ENCODE measurements at regions not wholly inside any gene's neighbourhood (a gene's known extent, or its start where the extent isn't known, plus 50 kb on each side); places are given as distances from the start of the nearest gene placed in this dataset.

DNA sequence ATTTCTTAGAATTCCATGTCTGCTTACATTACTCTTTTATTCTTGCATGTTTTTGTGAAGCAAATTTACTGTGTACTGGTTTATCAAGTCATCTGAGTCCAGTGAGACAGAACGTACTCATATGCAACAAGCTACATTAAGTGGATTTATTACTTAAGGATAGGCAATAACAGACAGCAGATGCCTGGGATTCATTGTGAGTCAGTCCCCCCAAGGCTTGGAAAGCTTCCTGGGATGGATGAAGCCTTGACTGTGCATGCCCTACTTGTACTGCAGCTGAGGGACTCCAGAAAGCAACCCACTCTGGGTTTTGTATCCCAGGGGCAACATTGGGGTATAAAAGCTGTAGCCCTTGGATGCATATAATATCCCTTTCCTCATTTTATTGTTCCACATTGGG is 113.4 kb upstream of the RAB18 start:
- DNase-seq: no peak
- no peaks in the 10 kb centered on the region for H3K27me3 ChIP-seq (ENCODE audit: insufficient read depth in 3 of 3, low read length in 2 of 3)
- no peaks in the 10 kb centered on the region for H3K9me3 ChIP-seq
- no peaks in the 10 kb centered on the region for H3K4me1 ChIP-seq
- intact Hi-C loops (cut with DNase I): no loop called here
- H3K4me3 ChIP-seq: no peak overlapping the region
- H3K27ac ChIP-seq: no peak overlapping the region
- H3K36me3 ChIP-seq (ENCODE audit: insufficient read depth in 1 of 2, low read depth in 1 of 2): no peaks in the 10 kb centered on the region
- TF ChIP-seq, protein P1, sequence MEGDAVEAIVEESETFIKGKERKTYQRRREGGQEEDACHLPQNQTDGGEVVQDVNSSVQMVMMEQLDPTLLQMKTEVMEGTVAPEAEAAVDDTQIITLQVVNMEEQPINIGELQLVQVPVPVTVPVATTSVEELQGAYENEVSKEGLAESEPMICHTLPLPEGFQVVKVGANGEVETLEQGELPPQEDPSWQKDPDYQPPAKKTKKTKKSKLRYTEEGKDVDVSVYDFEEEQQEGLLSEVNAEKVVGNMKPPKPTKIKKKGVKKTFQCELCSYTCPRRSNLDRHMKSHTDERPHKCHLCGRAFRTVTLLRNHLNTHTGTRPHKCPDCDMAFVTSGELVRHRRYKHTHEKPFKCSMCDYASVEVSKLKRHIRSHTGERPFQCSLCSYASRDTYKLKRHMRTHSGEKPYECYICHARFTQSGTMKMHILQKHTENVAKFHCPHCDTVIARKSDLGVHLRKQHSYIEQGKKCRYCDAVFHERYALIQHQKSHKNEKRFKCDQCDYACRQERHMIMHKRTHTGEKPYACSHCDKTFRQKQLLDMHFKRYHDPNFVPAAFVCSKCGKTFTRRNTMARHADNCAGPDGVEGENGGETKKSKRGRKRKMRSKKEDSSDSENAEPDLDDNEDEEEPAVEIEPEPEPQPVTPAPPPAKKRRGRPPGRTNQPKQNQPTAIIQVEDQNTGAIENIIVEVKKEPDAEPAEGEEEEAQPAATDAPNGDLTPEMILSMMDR (IDR thresholded peaks at IDR 0.05): no peak
- 64 to 70% (median 66%) methylated on average over 1 of the region's 1 CpG for WGBS, 3 donors
- ATAC-seq: no peak

DNA sequence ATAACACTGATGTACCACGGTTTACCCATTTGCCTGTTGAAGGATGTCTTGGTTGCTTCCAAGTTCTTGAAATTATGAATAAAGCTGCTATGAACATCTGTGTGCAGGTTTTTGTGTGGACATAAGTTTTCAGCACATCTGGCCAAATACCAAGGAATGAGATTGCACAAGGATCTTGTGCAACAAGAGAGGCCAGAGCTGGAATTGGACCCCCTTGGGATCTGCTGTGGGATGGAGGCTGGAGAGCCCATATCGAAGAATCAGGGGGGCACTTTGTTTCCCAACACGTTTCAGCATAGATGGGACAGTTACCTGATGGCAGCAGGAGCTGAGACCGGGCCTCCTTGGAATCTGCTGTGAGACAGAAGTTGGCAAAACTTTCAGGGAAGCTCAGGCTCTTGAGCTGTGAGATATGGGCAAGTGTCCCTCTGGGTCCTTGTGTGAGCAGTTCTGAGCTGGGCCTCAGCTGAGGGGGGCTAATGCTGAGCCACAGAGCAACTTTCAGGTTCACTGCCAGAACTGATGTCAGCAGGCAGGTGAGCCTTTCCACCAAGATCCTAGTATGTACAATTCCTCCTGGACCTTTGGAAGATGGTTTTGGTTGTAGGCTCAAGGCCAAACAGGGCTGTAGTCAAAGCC is 115.2 kb upstream of the RAB18 start:
- ATAC-seq (peak in 2 of 4 donors; percentile 27 to 42), DNase-seq (peak; percentile 17 to 67)
- TF ChIP-seq, protein P1 (IDR thresholded peaks at IDR 0.05): no peak
- Histone ChIP-seq H3K9me3 (no peaks in the 10 kb centered on the region), H3K27me3 (ENCODE audit: insufficient read depth in 3 of 3, low read length in 2 of 3) (peaks cover 0 to 8% (median 0%) of the 10 kb centered on the region in 3 donors), H3K4me3 (no peak overlapping the region), H3K4me1 (no peaks in the 10 kb centered on the region), H3K27ac (no peak overlapping the region), H3K36me3 (ENCODE audit: insufficient read depth in 1 of 2, low read depth in 1 of 2) (no peaks in the 10 kb centered on the region)
- intact Hi-C loops (cut with DNase I): no loop called here
- WGBS, 3 donors: 58 to 60% (median 59%) methylated on average over 4 of the region's 4 CpGs

DNA sequence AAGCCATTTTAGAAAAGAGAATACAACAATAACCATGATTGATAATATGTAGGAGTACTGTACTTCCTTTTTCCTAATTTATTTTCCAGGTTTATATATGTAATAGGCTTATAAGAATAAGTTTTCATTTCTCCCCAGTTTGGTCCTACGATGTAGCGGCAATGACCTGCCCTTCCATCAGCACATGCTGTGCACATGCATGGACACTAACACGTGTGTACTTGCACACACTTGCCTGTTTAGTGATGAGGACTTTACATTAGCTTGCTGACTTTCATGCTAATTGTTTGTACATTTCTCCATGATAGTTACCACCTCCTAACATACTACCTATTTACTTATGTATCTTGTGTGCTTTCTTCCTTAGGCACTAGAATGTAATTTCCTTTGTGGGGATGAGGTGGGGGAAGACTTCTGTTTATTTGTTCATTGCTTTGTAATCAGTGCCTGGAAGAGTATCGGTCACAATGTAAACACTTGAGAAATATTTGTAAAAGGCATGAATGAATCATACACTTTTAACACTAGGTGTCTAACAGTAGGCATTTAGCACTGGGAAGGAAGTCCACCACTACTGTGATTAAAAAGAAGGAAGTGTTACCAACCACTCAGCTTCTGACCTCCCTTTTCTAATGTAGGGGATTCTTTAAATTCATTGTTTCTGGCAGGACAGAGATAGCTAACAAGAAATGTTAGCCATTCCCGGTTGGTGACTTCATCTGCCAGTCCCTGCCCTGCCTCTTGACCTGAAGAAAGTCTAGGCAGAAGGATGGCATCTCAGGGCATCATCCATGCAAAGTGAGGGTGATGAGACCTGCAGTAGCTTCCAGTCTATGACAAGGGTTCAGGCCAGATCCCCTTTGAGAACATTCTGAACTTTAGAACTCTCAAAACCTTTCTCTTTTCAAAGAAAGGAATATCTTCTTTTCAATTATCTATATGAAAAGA is 120.2 kb upstream of the RAB18 start:
- TF ChIP-seq, protein P1 (IDR thresholded peaks at IDR 0.05): no peak
- no peaks in the 10 kb centered on the region for H3K9me3 ChIP-seq
- peaks cover 0 to 12% (median 0%) of the 10 kb centered on the region in 3 donors for H3K27me3 ChIP-seq (ENCODE audit: insufficient read depth in 3 of 3, low read length in 2 of 3)
- H3K27ac ChIP-seq: no peak overlapping the region
- H3K36me3 ChIP-seq (ENCODE audit: insufficient read depth in 1 of 2, low read depth in 1 of 2): no peaks in the 10 kb centered on the region
- H3K4me1 ChIP-seq: no peaks in the 10 kb centered on the region
- no peak overlapping the region for H3K4me3 ChIP-seq
- ATAC-seq (no peak), DNase-seq (no peak)
- intact Hi-C loops (cut with DNase I): no loop called here
- WGBS, 3 donors: 74 to 80% (median 77%) methylated on average over 5 of the region's 5 CpGs

DNA sequence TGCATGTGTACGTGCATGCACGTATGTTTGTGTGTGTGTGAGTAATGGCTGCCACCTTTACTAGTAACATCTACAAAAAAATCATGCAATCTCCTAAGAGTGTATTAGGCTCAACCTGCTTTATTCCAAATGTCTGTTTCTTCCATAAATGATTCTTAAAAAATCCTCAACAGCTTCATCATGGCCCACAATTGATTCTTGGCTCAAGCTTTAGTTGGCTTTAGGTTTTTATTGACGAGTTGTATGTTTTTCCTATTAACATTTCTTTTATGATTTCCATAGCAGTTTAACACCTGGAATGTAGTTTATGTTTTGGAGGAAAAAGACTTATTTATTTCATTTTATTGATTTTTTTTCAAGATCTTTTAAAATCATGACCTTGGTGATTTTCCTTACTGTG is 121.9 kb upstream of the RAB18 start:
- 82 to 86% (median 85%) methylated on average over 3 of the region's 3 CpGs for WGBS, 3 donors
- Histone ChIP-seq H3K36me3 (ENCODE audit: insufficient read depth in 1 of 2, low read depth in 1 of 2) (no peaks in the 10 kb centered on the region), H3K27ac (no peak overlapping the region), H3K9me3 (no peaks in the 10 kb centered on the region), H3K4me3 (no peak overlapping the region), H3K4me1 (no peaks in the 10 kb centered on the region), H3K27me3 (ENCODE audit: insufficient read depth in 3 of 3, low read length in 2 of 3) (peaks cover 0 to 12% (median 0%) of the 10 kb centered on the region in 3 donors)
- DNase-seq: no peak
- intact Hi-C loops (cut with DNase I): no loop called here
- TF ChIP-seq, protein P1 (IDR thresholded peaks at IDR 0.05): no peak
- no peak for ATAC-seq

Measured in psoas muscle (tissue), 7 donors.